Astrocyte (in vitro differentiated cells and primary cell): ENCODE measurements at regions not wholly inside any gene's neighbourhood (a gene's known extent, or its start where the extent isn't known, plus 50 kb on each side); places are given as distances from the start of the nearest gene placed in this dataset.

Source experiments
- DNase-seq: peaks from one replicate; pipeline ENCODE4 v3.0.0-alpha.2; 2010; ENCODE audit warnings: low read depth
- FAIRE-seq: peaks from 2 replicates; lab custom pipeline; 2011; peaks lifted over from hg19 to GRCh38; lab: Jason Lieb, UNC
- H2AFZ ChIP-seq: 2 replicates; pipeline ENCODE4 v1.6.0; 2012; ENCODE audit warnings: low read depth, low read length, inconsistent platforms
- H3K27ac ChIP-seq: 2 replicates; pipeline ENCODE4 v1.5.1; 2011; ENCODE audit warnings: low read depth, low read length, inconsistent platforms
- H3K27me3 ChIP-seq: 2 replicates; pipeline ENCODE4 v1.6.0; 2011; ENCODE audit warnings: low read length, inconsistent platforms; ENCODE audit not compliant: insufficient read depth
- H3K36me3 ChIP-seq: 2 replicates; pipeline ENCODE4 v1.5.1; 2011; ENCODE audit warnings: low read length, inconsistent platforms; ENCODE audit not compliant: insufficient read depth
- H3K4me1 ChIP-seq: 2 replicates; pipeline ENCODE4 v1.5.1; 2011; ENCODE audit warnings: low read length, inconsistent platforms; ENCODE audit not compliant: insufficient read depth
- H3K4me2 ChIP-seq: 2 replicates; pipeline ENCODE4 v1.6.0; 2012; ENCODE audit warnings: low read length, inconsistent platforms
- H3K4me3 ChIP-seq: 2 replicates; pipeline ENCODE4 v1.5.1; 2011; ENCODE audit warnings: low read depth, mild to moderate bottlenecking, low read length, inconsistent platforms; ENCODE audit not compliant: insufficient read depth
- H3K79me2 ChIP-seq: 2 replicates; pipeline ENCODE4 v1.6.0; 2012; ENCODE audit warnings: mild to moderate bottlenecking, low read length, inconsistent platforms; ENCODE audit not compliant: insufficient read depth
- H3K9ac ChIP-seq: 2 replicates; pipeline ENCODE4 v1.6.0; 2012; ENCODE audit warnings: mild to moderate bottlenecking, low read length, inconsistent platforms
- H3K9me3 ChIP-seq: 2 replicates; pipeline ENCODE4 v1.5.1; 2012; ENCODE audit warnings: low read depth, mild to moderate bottlenecking, low read length, inconsistent platforms; ENCODE audit not compliant: insufficient read depth
- H4K20me1 ChIP-seq: 2 replicates; pipeline ENCODE4 v1.6.0; 2012; ENCODE audit warnings: low read length, inconsistent platforms; ENCODE audit not compliant: insufficient read depth
- H3K27ac Mint-ChIP-seq: one replicate; pipeline ENCODE4 v1.8.0; 2021; ENCODE audit warnings: mild to moderate bottlenecking, mixed read lengths; ENCODE audit not compliant: unreplicated experiment
- H3K27me3 Mint-ChIP-seq: one replicate; pipeline ENCODE4 v1.8.0; 2021; ENCODE audit warnings: low read depth, mixed read lengths; ENCODE audit not compliant: unreplicated experiment
- H3K36me3 Mint-ChIP-seq: one replicate; pipeline ENCODE4 v1.8.0; 2021; ENCODE audit warnings: low read depth, mixed read lengths; ENCODE audit not compliant: unreplicated experiment
- H3K4me1 Mint-ChIP-seq: one replicate; pipeline ENCODE4 v1.8.0; 2021; ENCODE audit warnings: low read depth, mixed read lengths; ENCODE audit not compliant: unreplicated experiment
- H3K4me3 Mint-ChIP-seq: one replicate; pipeline ENCODE4 v1.8.0; 2021; ENCODE audit warnings: mild to moderate bottlenecking, moderate library complexity, mixed read lengths; ENCODE audit not compliant: unreplicated experiment
- H3K9me3 Mint-ChIP-seq: one replicate; pipeline ENCODE4 v1.8.0; 2021; ENCODE audit warnings: mild to moderate bottlenecking, mixed read lengths; ENCODE audit not compliant: unreplicated experiment
- CTCF ChIP-seq: IDR thresholded peaks from 2 replicates; pipeline ENCODE4 v1.5.1; 2011; ENCODE audit warnings: low read depth, mild to moderate bottlenecking, inconsistent platforms, low read length, moderate library complexity; ENCODE audit not compliant: insufficient read depth
- EZH2 ChIP-seq: IDR thresholded peaks from 2 replicates; pipeline ENCODE4 v1.6.1; 2012; ENCODE audit warnings: mild to moderate bottlenecking, low read length, inconsistent platforms; ENCODE audit not compliant: insufficient read depth

- FAIRE-seq (no peak), DNase-seq (no peak)
- Mint-ChIP-seq H3K4me3 (no peak overlapping the region), H3K36me3 (no peaks in the 10 kb centered on the region), H3K27me3 (peaks cover 16% of the 10 kb centered on the region), H3K4me1 (peaks cover 6% of the 10 kb centered on the region), H3K9me3 (peaks cover 28% of the 10 kb centered on the region), H3K27ac (no peak overlapping the region)
- Histone ChIP-seq H3K4me3 (no peak overlapping the region), H3K27me3 (no peaks in the 10 kb centered on the region), H3K4me2 (no peak overlapping the region), H3K9ac (no peak overlapping the region), H3K27ac (no peak overlapping the region), H3K4me1 (no peaks in the 10 kb centered on the region), H3K9me3 (no peaks in the 10 kb centered on the region), H3K79me2 (no peaks in the 10 kb centered on the region), H2AFZ (no peak overlapping the region), H4K20me1 (no peaks in the 10 kb centered on the region), H3K36me3 (no peaks in the 10 kb centered on the region)
- TF ChIP-seq EZH2 (no peak), CTCF (no peak)
Measured at GRCh38 chr3:139198186-139198585, 145.6 kb upstream of the MRPS22 start.

GRCh38 chr3:139198929-139199328, 144.9 kb upstream of the MRPS22 start:
- H3K36me3 Mint-ChIP-seq, result no peaks in the 10 kb centered on the region
- H3K36me3 ChIP-seq, result no peaks in the 10 kb centered on the region
- H3K27ac Mint-ChIP-seq, result no peak overlapping the region
- H3K27me3 ChIP-seq, result no peaks in the 10 kb centered on the region
- no peaks in the 10 kb centered on the region for H3K9me3 ChIP-seq
- H3K27me3 Mint-ChIP-seq, result peaks cover 13% of the 10 kb centered on the region
- FAIRE-seq (no peak), DNase-seq (no peak)
- no peak overlapping the region for H3K9ac ChIP-seq
- H3K4me3 ChIP-seq, result no peak overlapping the region
- H2AFZ ChIP-seq, result peak overlapping the region; percentile 34
- no peaks in the 10 kb centered on the region for H3K79me2 ChIP-seq
- H3K9me3 Mint-ChIP-seq, result peaks cover 26% of the 10 kb centered on the region
- H3K4me1 ChIP-seq, result no peaks in the 10 kb centered on the region
- no peak overlapping the region for H3K27ac ChIP-seq
- no peak for TF ChIP-seq CTCF
- TF ChIP-seq EZH2, result no peak
- H4K20me1 ChIP-seq, result no peaks in the 10 kb centered on the region
- no peak overlapping the region for H3K4me2 ChIP-seq
- H3K4me1 Mint-ChIP-seq, result peaks cover 6% of the 10 kb centered on the region
- no peak overlapping the region for H3K4me3 Mint-ChIP-seq

- no peak for DNase-seq
Measured at GRCh38 chr3:139199421-139200010, 144.3 kb upstream of the MRPS22 start.

More at GRCh38 chr3:139199421-139200010, 144.3 kb upstream of the MRPS22 start:
- Histone ChIP-seq H3K9me3 (no peaks in the 10 kb centered on the region), H3K9ac (no peak overlapping the region), H3K79me2 (no peaks in the 10 kb centered on the region), H4K20me1 (no peaks in the 10 kb centered on the region), H3K4me2 (no peak overlapping the region), H3K4me1 (no peaks in the 10 kb centered on the region), H3K4me3 (no peak overlapping the region), H3K27ac (no peak overlapping the region), H2AFZ (no peak overlapping the region), H3K27me3 (no peaks in the 10 kb centered on the region), H3K36me3 (no peaks in the 10 kb centered on the region)
- Mint-ChIP-seq H3K27me3 (peaks cover 12% of the 10 kb centered on the region), H3K9me3 (peaks cover 27% of the 10 kb centered on the region), H3K36me3 (no peaks in the 10 kb centered on the region), H3K27ac (no peak overlapping the region), H3K4me1 (peaks cover 6% of the 10 kb centered on the region), H3K4me3 (no peak overlapping the region)
- TF ChIP-seq CTCF, result no peak
- no peak for TF ChIP-seq EZH2
- FAIRE-seq, result no peak
